Activated CD4-positive, alpha-beta T cell treated with anti-CD3 and anti-CD28 coated beads for 48 hours (primary cell): ENCODE measurements at regions not wholly inside any gene's neighbourhood (a gene's known extent, or its start where the extent isn't known, plus 50 kb on each side); places are given as distances from the start of the nearest gene placed in this dataset.
"Not testable (repeated sequence)": the region's sequence is repeated elsewhere in the genome, so short reads cannot be mapped to it uniquely, and the experiment has no call there.

Source experiments
- DNase-seq: peaks from one replicate; pipeline ENCODE4 v3.0.0-alpha.2; 2020

GRCh38 chr12:131318045-131318685 lies 364.5 kb downstream of the ADGRD1 start:
- DNase-seq: no peak

- no peak for DNase-seq
Measured at GRCh38 chr12:131321988-131322387, 368.3 kb downstream of the ADGRD1 start.

GRCh38 chr12:131322460-131322859 lies 368.8 kb downstream of the ADGRD1 start:
- not testable (repeated sequence) for DNase-seq

GRCh38 chr12:131323879-131324278 lies 370.2 kb downstream of the ADGRD1 start:
- DNase-seq: no peak

GRCh38 chr12:131327521-131328488 lies 374.1 kb downstream of the ADGRD1 start:
- peak; percentile 16 for DNase-seq

DNA sequence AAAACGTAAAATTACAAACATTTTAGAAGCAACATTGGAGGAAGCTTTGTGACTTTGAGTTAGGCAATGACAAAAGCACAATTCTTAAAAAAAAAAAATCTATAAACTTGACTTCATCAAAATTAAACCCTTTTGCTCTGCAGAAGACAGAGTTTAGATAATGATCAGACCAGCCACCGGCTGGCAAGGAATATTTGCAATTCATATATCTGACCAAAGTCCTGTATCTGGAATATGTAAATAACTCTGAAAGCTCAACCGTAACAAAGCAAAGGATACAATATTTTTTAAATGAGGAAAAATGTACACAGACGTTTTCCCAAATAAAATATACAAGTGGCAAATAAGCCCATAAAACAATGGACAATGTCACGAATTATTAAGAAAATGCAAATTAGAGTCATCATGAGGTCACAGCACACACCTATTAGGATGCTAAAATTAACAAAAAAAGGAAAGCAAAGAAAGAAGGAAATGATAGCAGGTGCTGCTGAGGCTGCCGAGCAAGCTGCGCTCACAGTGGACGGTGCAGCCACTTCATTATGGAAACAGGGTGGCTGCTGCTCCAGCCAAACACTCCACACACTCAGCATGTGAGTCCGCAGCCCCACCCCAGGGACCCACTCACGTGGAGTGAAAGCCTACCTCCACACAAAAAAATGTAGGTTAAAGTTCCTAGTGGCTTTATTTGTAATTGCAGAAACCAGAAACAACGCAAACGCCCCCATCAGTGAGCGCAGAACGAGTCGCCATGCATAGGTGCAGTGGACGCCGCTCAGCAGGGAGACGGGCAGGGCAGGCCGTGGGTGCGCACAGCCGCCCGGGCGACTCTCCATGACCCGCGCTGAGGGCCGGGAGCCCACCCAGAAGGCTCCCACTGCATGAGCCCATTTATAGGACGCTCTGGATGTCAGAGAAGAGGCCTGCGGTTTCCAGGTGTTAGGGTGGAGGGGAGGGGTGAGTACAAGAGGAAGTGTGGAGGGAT lies 375.4 kb downstream of the ADGRD1 start:
- DNase-seq: not testable (repeated sequence)

DNA sequence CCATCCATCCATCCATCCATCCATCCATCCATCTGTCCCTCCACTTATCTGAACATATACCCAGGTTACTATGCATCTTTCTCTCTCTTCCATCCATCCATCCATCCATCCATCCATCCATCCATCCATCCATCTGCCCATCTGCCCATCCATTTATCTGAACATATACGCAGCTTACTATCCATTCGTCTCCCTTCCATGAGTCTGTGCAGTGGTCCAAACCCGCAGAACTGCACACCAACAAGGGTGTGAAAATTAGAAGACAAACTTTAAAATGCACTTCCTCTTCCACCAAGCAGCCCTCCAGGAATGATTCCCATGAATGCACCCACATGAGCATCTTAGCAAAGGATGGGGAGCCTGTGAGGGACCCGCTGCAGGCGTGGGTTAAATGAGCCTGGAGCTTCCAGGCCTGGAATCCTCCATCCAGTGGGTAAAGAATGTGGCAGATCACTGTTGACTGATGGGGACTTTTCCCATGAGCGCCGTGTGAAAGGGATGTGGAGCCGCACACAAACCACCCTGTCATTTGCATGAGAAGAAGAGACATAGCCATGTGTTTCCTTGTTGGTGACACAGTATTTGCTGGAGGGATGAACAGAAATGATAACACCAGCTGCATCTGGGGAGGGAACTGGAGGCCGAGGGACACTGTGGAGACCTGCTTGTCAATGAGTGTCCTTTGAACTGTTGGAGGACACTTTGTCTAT lies 376.6 kb downstream of the ADGRD1 start:
- no peak for DNase-seq

GRCh38 chr12:131331148-131331750 lies 377.5 kb downstream of the ADGRD1 start:
- DNase-seq: no peak

DNA sequence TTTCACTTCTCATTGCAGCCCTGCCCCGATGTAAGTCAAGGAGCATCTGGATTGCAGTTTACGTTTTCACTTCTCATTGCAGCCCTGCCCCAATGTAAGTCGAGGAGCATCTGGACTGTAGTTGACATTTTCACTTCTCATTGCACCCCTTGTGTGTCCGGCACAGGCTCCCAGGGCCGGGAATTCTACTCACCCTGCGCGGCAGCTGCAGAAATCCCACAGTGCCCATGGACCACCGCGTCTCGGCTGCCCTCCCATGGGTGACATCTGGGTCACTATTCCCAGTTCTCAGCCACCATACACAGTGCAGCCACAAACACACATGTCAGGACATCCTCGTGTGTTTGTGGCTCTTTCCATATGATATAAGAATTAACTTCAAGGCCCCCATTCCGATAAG lies 378.5 kb downstream of the ADGRD1 start:
- no peak for DNase-seq

- DNase-seq: no peak
Measured at GRCh38 chr12:131333136-131333535, 377.8 kb upstream of the SFSWAP start.

- no peak for DNase-seq
Measured at GRCh38 chr12:131333621-131334440, 377.1 kb upstream of the SFSWAP start.

DNA sequence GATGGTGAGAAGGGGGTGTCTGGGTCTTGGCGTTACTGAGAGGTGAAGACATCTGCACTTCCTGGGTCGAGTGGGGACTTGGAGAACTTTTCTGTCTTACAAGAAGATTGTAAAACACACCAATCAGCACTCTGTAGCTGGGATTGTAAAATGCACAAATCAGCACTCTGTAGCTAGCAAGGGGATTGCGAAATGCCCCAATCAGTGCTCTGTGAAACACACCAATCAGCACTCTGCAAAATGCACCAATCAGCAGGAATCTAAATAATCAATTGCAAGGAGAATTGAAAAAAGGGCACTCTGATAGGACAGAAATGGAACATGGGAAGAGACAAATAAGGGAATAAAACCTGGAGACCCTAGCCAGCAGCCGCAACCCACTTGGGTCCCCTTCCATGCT lies 376.1 kb upstream of the SFSWAP start:
- DNase-seq: no peak

DNA sequence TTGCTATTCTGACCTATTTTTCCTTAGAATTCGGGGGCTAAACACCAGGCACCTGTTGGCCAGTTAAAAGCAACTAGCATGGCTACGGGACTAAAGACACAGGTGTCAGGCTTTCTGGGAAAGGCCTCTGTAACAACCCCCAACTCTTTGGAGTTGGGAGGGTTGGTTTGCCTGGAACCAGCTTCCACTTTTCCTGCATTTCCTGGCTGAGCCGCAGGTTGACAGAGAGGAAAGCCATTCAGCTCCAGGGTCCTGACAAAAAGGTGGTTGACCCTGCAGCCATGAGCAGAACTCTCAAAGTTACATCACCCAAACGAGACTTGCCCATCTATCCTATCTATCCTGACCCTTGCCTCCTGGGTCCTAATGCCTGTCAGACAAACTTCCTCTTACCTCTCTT lies 375.4 kb upstream of the SFSWAP start:
- DNase-seq: no peak

DNA sequence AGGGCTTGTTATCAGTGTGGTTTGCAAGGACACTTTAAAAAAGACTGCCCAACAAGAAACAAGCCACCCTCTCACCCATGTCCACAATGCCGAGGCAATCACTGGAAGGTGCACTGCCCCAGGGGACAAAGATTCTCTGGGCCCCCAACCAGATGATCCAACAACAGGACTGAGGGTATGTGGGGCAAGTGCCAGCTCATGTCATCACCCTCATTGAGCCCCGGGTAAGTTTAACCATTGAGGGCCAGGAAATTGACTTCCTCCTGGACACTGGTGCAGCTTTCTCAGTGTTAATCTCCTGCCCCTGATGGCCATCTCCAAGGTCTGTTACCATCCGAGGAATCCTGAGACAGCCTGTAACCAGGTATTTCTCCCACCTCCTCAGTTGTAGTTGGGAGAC lies 373.0 kb upstream of the SFSWAP start:
- DNase-seq: not testable (repeated sequence)

GRCh38 chr12:131340616-131341210 lies 370.2 kb upstream of the SFSWAP start:
- DNase-seq: no peak

GRCh38 chr12:131341608-131342007 lies 369.3 kb upstream of the SFSWAP start:
- DNase-seq: not testable (repeated sequence)

- not testable (repeated sequence) for DNase-seq
Measured at GRCh38 chr12:131343436-131343835, 367.5 kb upstream of the SFSWAP start.

DNA sequence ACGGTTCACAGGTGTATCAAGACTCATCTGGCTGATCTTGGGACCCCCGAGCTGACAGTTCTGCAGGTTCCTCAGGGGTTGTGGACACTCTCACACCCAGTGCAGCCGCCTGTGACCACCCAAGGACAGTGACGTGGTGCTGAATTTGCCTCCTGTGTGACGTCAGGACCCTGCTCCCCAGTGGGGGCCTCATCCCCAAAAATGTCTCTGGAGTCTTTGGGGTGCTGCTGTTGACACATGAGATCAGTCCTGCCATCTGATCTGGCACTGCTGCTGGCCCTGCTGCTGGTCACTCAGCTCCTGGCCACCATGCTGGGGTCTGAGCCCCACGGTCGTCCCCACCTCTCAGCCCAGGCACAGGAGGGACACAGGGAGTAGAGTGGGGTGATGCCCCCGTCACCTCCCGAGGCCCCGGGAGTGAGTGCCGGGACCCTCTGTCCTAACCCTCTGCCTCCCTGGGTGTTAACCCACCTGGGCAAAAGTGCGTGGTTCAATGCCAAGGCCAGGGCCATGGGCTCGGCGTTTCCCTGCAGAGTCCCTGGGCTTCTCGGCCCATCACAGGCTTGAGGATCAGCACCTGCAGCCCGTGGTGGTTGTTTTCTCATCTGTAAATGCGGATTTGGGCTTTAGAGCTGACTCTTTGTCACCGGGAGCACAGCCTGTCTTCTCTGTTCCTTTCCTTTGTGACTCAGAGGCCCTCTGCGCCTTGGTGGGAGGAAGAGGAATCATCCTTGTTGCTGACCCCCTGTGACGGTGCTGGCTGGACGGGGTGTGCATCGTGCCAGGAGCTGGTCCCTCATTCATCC lies 366.0 kb upstream of the SFSWAP start:
- not testable (repeated sequence) for DNase-seq
